Mesothelial cell of epicardium (in vitro differentiated cells): ENCODE measurements at regions not wholly inside any gene's neighbourhood (a gene's known extent, or its start where the extent isn't known, plus 50 kb on each side); places are given as distances from the start of the nearest gene placed in this dataset.

Experiments
- DNase-seq, 2 experiments: peaks; one replicate each; pipeline ENCODE4 v3.0.0; 2021; ENCODE audit warnings: low spot score in 2 of 2; ENCODE audit not compliant: unreplicated experiment in 2 of 2
- H3K27ac Mint-ChIP-seq: 2 replicates; pipeline ENCODE4 v1.8.0; 2021; ENCODE audit warnings: mixed read lengths
- H3K27me3 Mint-ChIP-seq: 2 replicates; pipeline ENCODE4 v1.8.0; 2021; ENCODE audit warnings: low read depth, mixed read lengths
- H3K36me3 Mint-ChIP-seq: 2 replicates; pipeline ENCODE4 v1.8.0; 2021; ENCODE audit warnings: mixed read lengths
- H3K4me1 Mint-ChIP-seq: 2 replicates; pipeline ENCODE4 v1.8.0; 2021; ENCODE audit warnings: mixed read lengths
- H3K4me3 Mint-ChIP-seq: 2 replicates; pipeline ENCODE4 v1.8.0; 2021; ENCODE audit warnings: mild to moderate bottlenecking, moderate library complexity, mixed read lengths
- H3K9me3 Mint-ChIP-seq: 2 replicates; pipeline ENCODE4 v1.8.0; 2021; ENCODE audit warnings: mixed read lengths
- CTCF ChIP-seq: fragments of 200-600 bp; sonication (generic); IDR thresholded peaks from one replicate; pipeline ENCODE4 v1.5.0; 2021; ENCODE audit warnings: antibody characterized with exemption; ENCODE audit not compliant: unreplicated experiment

DNA sequence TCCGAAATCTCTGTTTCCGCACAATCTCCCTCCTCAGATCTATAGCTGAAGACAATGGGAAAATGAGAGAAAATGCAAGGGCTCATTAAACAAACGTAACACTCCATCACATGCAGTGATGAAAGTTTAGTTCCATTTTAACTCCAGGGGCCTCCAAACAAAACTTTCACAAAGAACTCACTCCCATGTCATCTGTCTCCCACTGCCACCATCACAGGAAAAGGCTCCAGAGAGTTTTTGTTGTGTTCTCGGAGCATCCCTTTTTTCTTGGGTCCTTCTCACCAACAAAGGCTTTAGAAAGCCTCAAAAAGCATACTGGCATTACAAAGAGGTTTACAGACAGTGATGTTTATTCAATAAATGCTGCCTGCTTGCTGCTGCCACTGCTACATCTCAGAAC lies 339.6 kb downstream of the TPBG start:
- no peaks in the 10 kb centered on the region for H3K4me1 Mint-ChIP-seq
- H3K36me3 Mint-ChIP-seq, result peaks cover 6% of the 10 kb centered on the region
- no peak overlapping the region for H3K4me3 Mint-ChIP-seq
- no peak for DNase-seq
- H3K27me3 Mint-ChIP-seq, result no peaks in the 10 kb centered on the region
- no peak overlapping the region for H3K27ac Mint-ChIP-seq
- no peak for TF ChIP-seq CTCF
- H3K9me3 Mint-ChIP-seq, result peaks cover 21% of the 10 kb centered on the region

DNA sequence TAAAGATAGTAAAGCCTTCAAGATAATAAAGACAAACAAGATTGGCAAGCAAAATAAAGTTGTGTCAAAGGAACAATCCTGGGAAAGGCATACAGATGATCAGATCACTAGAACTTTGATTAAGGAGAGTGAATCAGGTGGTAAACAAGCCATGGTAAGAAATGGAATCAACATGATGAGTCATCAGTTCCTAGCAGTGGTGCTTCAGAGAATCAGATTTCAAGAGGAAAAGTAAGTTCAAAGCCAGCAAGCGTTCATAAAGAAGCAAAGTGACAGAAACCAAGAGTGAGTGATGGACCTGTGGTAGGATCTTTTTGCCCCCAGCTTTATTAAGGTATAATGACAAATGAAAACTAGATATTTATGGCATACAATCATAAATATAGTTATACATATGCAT lies 340.4 kb downstream of the TPBG start:
- Mint-ChIP-seq H3K4me1 (no peaks in the 10 kb centered on the region), H3K36me3 (peaks cover 6% of the 10 kb centered on the region), H3K4me3 (no peak overlapping the region), H3K27ac (no peak overlapping the region), H3K9me3 (peaks cover 25% of the 10 kb centered on the region), H3K27me3 (no peaks in the 10 kb centered on the region)
- DNase-seq, result no peak
- TF ChIP-seq CTCF, result no peak

GRCh38 chr6:82705579-82705978 lies 342.0 kb downstream of the TPBG start:
- peaks cover 6% of the 10 kb centered on the region for H3K36me3 Mint-ChIP-seq
- no peak for TF ChIP-seq CTCF
- no peaks in the 10 kb centered on the region for H3K27me3 Mint-ChIP-seq
- peaks cover 28% of the 10 kb centered on the region for H3K9me3 Mint-ChIP-seq
- no peaks in the 10 kb centered on the region for H3K4me1 Mint-ChIP-seq
- no peak overlapping the region for H3K4me3 Mint-ChIP-seq
- H3K27ac Mint-ChIP-seq, result no peak overlapping the region
- no peak for DNase-seq

DNA sequence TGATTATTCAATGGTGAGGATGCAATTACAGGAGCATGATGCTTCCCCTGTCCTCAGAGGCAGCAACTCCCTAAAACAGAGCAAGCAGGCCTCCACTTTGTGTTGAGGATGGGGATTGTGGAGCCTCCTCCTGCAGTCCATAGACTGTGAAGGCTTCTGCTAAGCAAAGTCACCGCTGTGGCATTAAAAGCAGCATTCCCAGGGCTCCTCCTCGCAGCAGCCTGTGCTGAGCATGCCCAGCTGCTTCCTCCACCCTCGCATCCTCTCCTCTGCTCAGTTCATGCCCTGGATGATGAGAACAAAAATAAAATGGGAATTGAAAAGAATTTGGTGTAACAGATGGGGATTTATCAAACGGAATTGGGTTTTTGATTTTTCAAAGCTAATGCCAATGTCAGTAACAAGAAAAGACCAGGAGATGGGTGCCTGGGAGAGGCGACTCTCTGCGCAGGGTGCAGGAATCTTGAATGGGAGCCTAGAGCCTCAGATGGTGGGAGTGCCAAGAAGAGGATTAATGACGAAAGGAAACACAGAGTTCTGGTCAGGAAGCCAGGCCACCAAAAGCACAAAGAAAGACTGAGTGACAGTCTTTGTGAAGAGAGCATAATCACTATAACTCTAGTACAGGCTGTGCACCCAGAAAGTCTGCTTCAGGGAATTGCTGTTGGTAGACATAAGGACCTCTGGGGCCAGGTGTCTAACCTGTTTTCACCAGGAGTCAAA lies 347.6 kb downstream of the TPBG start:
- no peak overlapping the region for H3K27ac Mint-ChIP-seq
- no peak for DNase-seq

DNA sequence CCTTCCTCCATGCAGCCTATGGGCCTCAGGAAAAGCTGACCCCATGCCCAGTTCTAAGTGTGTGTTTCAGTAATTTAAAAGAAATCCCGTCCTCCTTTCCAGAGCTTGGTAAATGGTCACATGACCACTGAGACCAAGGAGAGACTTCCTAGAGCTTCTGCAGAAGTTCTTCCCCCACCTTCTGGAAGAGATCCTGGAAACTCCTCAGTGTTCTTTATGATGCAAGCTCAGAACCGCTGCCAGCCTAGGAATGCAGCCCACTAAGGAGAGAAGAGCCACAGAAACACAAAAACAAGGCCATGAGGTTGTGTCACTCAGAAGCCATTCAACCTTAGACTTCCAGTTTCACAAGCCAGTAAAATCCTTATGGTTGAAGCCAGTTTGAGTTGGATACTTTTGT lies 348.4 kb downstream of the TPBG start:
- Mint-ChIP-seq H3K9me3 (peaks cover 24% of the 10 kb centered on the region), H3K27me3 (no peaks in the 10 kb centered on the region), H3K36me3 (peaks cover 5% of the 10 kb centered on the region), H3K4me3 (no peak overlapping the region), H3K27ac (no peak overlapping the region), H3K4me1 (no peaks in the 10 kb centered on the region)
- TF ChIP-seq CTCF, result no peak
- no peak for DNase-seq

More for the DNA sequence above, 347.6 kb downstream of the TPBG start:
- H3K36me3 Mint-ChIP-seq, result peaks cover 6% of the 10 kb centered on the region
- H3K9me3 Mint-ChIP-seq, result peaks cover 23% of the 10 kb centered on the region
- H3K4me1 Mint-ChIP-seq, result no peaks in the 10 kb centered on the region
- H3K4me3 Mint-ChIP-seq, result no peak overlapping the region
- TF ChIP-seq CTCF, result no peak
- no peaks in the 10 kb centered on the region for H3K27me3 Mint-ChIP-seq
